ENCODE measurements at regions not wholly inside any gene's neighbourhood (a gene's known extent, or its start where the extent isn't known, plus 50 kb on each side); places are given as distances from the start of the nearest gene placed in this dataset.
A peak's percentile ranks its signal among the peaks of the same experiment; 100 is the strongest.
"Not testable (repeated sequence)": the region's sequence is repeated elsewhere in the genome, so short reads cannot be mapped to it uniquely, and the experiment has no call there.

- no peaks in the 10 kb centered on the region for H3K27me3 ChIP-seq (ENCODE audit: control insufficient read depth in 2 of 2, insufficient read depth in 1 of 2, low read length in 1 of 2)
- no peaks in the 10 kb centered on the region for H3K36me3 ChIP-seq (ENCODE audit: control insufficient read depth in 2 of 2, insufficient read depth in 2 of 2, low read length in 1 of 2)
- WGBS = 42% methylated on average over 1 of the region's 1 CpG
- no peak overlapping the region for H3K4me3 ChIP-seq (ENCODE audit: low read length in 2 of 2)
- H3K27ac ChIP-seq (ENCODE audit: low read depth in 1 of 2, low read length in 1 of 2) = no peak overlapping the region
- DNase-seq (ENCODE audit: low read depth in 6 of 9, low spot score in 9 of 9) = no peak
- no peaks in the 10 kb centered on the region for H3K4me1 ChIP-seq (ENCODE audit: control insufficient read depth in 2 of 2, insufficient read depth in 2 of 2, low read length in 2 of 2)
- H3K9me3 ChIP-seq (ENCODE audit: control insufficient read depth in 2 of 2, insufficient read depth in 1 of 2, low read length in 1 of 2) = no peaks in the 10 kb centered on the region
Observed at GRCh38 chr4:154164931-154165839, 326.4 kb downstream of the DCHS2 start.

- H3K4me3 ChIP-seq (ENCODE audit: low read length in 2 of 2) = no peak overlapping the region
- H3K27me3 ChIP-seq (ENCODE audit: control insufficient read depth in 2 of 2, insufficient read depth in 1 of 2, low read length in 1 of 2) = no peaks in the 10 kb centered on the region
- no peaks in the 10 kb centered on the region for H3K9me3 ChIP-seq (ENCODE audit: control insufficient read depth in 2 of 2, insufficient read depth in 1 of 2, low read length in 1 of 2)
- no peaks in the 10 kb centered on the region for H3K36me3 ChIP-seq (ENCODE audit: control insufficient read depth in 2 of 2, insufficient read depth in 2 of 2, low read length in 1 of 2)
- peak in 1 of 9 donors; percentile 8 for DNase-seq (ENCODE audit: low read depth in 6 of 9, low spot score in 9 of 9)
- no peak overlapping the region for H3K27ac ChIP-seq (ENCODE audit: low read depth in 1 of 2, low read length in 1 of 2)
- no peaks in the 10 kb centered on the region for H3K4me1 ChIP-seq (ENCODE audit: control insufficient read depth in 2 of 2, insufficient read depth in 2 of 2, low read length in 2 of 2)
- WGBS = 69% methylated on average over 5 of the region's 5 CpGs
Observed at GRCh38 chr4:154160519-154161301, 330.9 kb downstream of the DCHS2 start.

GRCh38 chr4:154158361-154159155, 333.0 kb downstream of the DCHS2 start:
- no peaks in the 10 kb centered on the region for H3K9me3 ChIP-seq (ENCODE audit: control insufficient read depth in 2 of 2, insufficient read depth in 1 of 2, low read length in 1 of 2)
- 76% methylated on average over 6 of the region's 6 CpGs for WGBS
- no peak overlapping the region for H3K27ac ChIP-seq (ENCODE audit: low read depth in 1 of 2, low read length in 1 of 2)

GRCh38 chr4:154152546-154152945, 339.1 kb downstream of the DCHS2 start:
- H3K4me3 ChIP-seq (ENCODE audit: low read length in 2 of 2) = no peak overlapping the region
- no peaks in the 10 kb centered on the region for H3K27me3 ChIP-seq (ENCODE audit: control insufficient read depth in 2 of 2, insufficient read depth in 1 of 2, low read length in 1 of 2)
- H3K4me1 ChIP-seq (ENCODE audit: control insufficient read depth in 2 of 2, insufficient read depth in 2 of 2, low read length in 2 of 2) = no peaks in the 10 kb centered on the region
- WGBS = 94% methylated on average over 13 of the region's 13 CpGs
- H3K36me3 ChIP-seq (ENCODE audit: control insufficient read depth in 2 of 2, insufficient read depth in 2 of 2, low read length in 1 of 2) = no peaks in the 10 kb centered on the region
- no peaks in the 10 kb centered on the region for H3K9me3 ChIP-seq (ENCODE audit: control insufficient read depth in 2 of 2, insufficient read depth in 1 of 2, low read length in 1 of 2)
- no peak for DNase-seq (ENCODE audit: low read depth in 6 of 9, low spot score in 9 of 9)
- no peak overlapping the region for H3K27ac ChIP-seq (ENCODE audit: low read depth in 1 of 2, low read length in 1 of 2)

More at GRCh38 chr4:154158361-154159155, 333.0 kb downstream of the DCHS2 start:
- Histone ChIP-seq H3K36me3 (ENCODE audit: control insufficient read depth in 2 of 2, insufficient read depth in 2 of 2, low read length in 1 of 2) (no peaks in the 10 kb centered on the region), H3K4me1 (ENCODE audit: control insufficient read depth in 2 of 2, insufficient read depth in 2 of 2, low read length in 2 of 2) (no peaks in the 10 kb centered on the region), H3K4me3 (ENCODE audit: low read length in 2 of 2) (no peak overlapping the region), H3K27me3 (ENCODE audit: control insufficient read depth in 2 of 2, insufficient read depth in 1 of 2, low read length in 1 of 2) (no peaks in the 10 kb centered on the region)
- no peak for DNase-seq (ENCODE audit: low read depth in 6 of 9, low spot score in 9 of 9)

GRCh38 chr4:154149236-154149635, 342.4 kb downstream of the DCHS2 start:
- H3K36me3 ChIP-seq (ENCODE audit: control insufficient read depth in 2 of 2, insufficient read depth in 2 of 2, low read length in 1 of 2); DNase-seq (ENCODE audit: low read depth in 6 of 9, low spot score in 9 of 9); H3K27me3 ChIP-seq (ENCODE audit: control insufficient read depth in 2 of 2, insufficient read depth in 1 of 2, low read length in 1 of 2); H3K4me1 ChIP-seq (ENCODE audit: control insufficient read depth in 2 of 2, insufficient read depth in 2 of 2, low read length in 2 of 2); H3K9me3 ChIP-seq (ENCODE audit: control insufficient read depth in 2 of 2, insufficient read depth in 1 of 2, low read length in 1 of 2); H3K27ac ChIP-seq (ENCODE audit: low read depth in 1 of 2, low read length in 1 of 2); H3K4me3 ChIP-seq (ENCODE audit: low read length in 2 of 2): not testable (repeated sequence)
- 50% methylated on average over 5 of the region's 5 CpGs for WGBS

- H3K4me3 ChIP-seq (ENCODE audit: low read length in 2 of 2) = no peak overlapping the region
- no peaks in the 10 kb centered on the region for H3K4me1 ChIP-seq (ENCODE audit: control insufficient read depth in 2 of 2, insufficient read depth in 2 of 2, low read length in 2 of 2)
- no peaks in the 10 kb centered on the region for H3K36me3 ChIP-seq (ENCODE audit: control insufficient read depth in 2 of 2, insufficient read depth in 2 of 2, low read length in 1 of 2)
- DNase-seq (ENCODE audit: low read depth in 6 of 9, low spot score in 9 of 9) = no peak
- no peaks in the 10 kb centered on the region for H3K27me3 ChIP-seq (ENCODE audit: control insufficient read depth in 2 of 2, insufficient read depth in 1 of 2, low read length in 1 of 2)
- WGBS = 86% methylated on average over 6 of the region's 6 CpGs
- no peaks in the 10 kb centered on the region for H3K9me3 ChIP-seq (ENCODE audit: control insufficient read depth in 2 of 2, insufficient read depth in 1 of 2, low read length in 1 of 2)
- H3K27ac ChIP-seq (ENCODE audit: low read depth in 1 of 2, low read length in 1 of 2) = no peak overlapping the region
Observed at GRCh38 chr4:154143720-154144119, 347.9 kb downstream of the DCHS2 start.

- no peak for DNase-seq (ENCODE audit: low read depth in 6 of 9, low spot score in 9 of 9)
- Histone ChIP-seq H3K4me3 (ENCODE audit: low read length in 2 of 2) (no peak overlapping the region), H3K9me3 (ENCODE audit: control insufficient read depth in 2 of 2, insufficient read depth in 1 of 2, low read length in 1 of 2) (no peaks in the 10 kb centered on the region), H3K36me3 (ENCODE audit: control insufficient read depth in 2 of 2, insufficient read depth in 2 of 2, low read length in 1 of 2) (no peaks in the 10 kb centered on the region), H3K4me1 (ENCODE audit: control insufficient read depth in 2 of 2, insufficient read depth in 2 of 2, low read length in 2 of 2) (no peaks in the 10 kb centered on the region), H3K27me3 (ENCODE audit: control insufficient read depth in 2 of 2, insufficient read depth in 1 of 2, low read length in 1 of 2) (no peaks in the 10 kb centered on the region), H3K27ac (ENCODE audit: low read depth in 1 of 2, low read length in 1 of 2) (no peak overlapping the region)
- WGBS = 87% methylated on average over 2 of the region's 2 CpGs
Observed at GRCh38 chr4:154142664-154143063, 348.9 kb downstream of the DCHS2 start.

GRCh38 chr4:154140869-154141268, 350.7 kb downstream of the DCHS2 start:
- H3K4me3 ChIP-seq (ENCODE audit: low read length in 2 of 2) = no peak overlapping the region
- H3K27ac ChIP-seq (ENCODE audit: low read depth in 1 of 2, low read length in 1 of 2) = no peak overlapping the region
- no peaks in the 10 kb centered on the region for H3K27me3 ChIP-seq (ENCODE audit: control insufficient read depth in 2 of 2, insufficient read depth in 1 of 2, low read length in 1 of 2)
- 70% methylated on average over 3 of the region's 3 CpGs for WGBS
- H3K9me3 ChIP-seq (ENCODE audit: control insufficient read depth in 2 of 2, insufficient read depth in 1 of 2, low read length in 1 of 2) = no peaks in the 10 kb centered on the region
- H3K4me1 ChIP-seq (ENCODE audit: control insufficient read depth in 2 of 2, insufficient read depth in 2 of 2, low read length in 2 of 2) = no peaks in the 10 kb centered on the region
- no peak for DNase-seq (ENCODE audit: low read depth in 6 of 9, low spot score in 9 of 9)
- no peaks in the 10 kb centered on the region for H3K36me3 ChIP-seq (ENCODE audit: control insufficient read depth in 2 of 2, insufficient read depth in 2 of 2, low read length in 1 of 2)

Data from thymus (tissue), 11 donors.